K562 (cell line): ENCODE measurements at regions not wholly inside any gene's neighbourhood (a gene's known extent, or its start where the extent isn't known, plus 50 kb on each side); places are given as distances from the start of the nearest gene placed in this dataset.

Source experiments
- ATF7 ChIP-seq: fragments of 450-650 bp; IDR thresholded peaks from 2 replicates; pipeline ENCODE4 v1.7.1; 2014; ENCODE audit warnings: mild to moderate bottlenecking, moderate library complexity
- BRD9 ChIP-seq: fragments of 450-650 bp; IDR thresholded peaks from 2 replicates; pipeline ENCODE4 v1.6.1; 2018; ENCODE audit warnings: low read depth; ENCODE audit not compliant: partially characterized antibody
- CEBPG ChIP-seq, 3 experiments: fragments of 200-800 bp in 1 of 3; sonication (Bioruptor generic) in 1 of 3; sonication (generic) in 1 of 3; formaldehyde crosslinking in 1 of 3; IDR thresholded peaks in 2 of 3; conservative IDR thresholded peaks in 1 of 3; 2 replicates each; pipeline versions ENCODE4 v1.6.1 to v1.8.0; 2016 to 2022; ENCODE audit warnings: missing compliant biosample characterization in 2 of 3, missing genetic modification characterization in 2 of 3, mild to moderate bottlenecking in 1 of 3, missing genetic modification reagents in 1 of 3
- CTBP1 ChIP-seq: fragments of 450-650 bp; IDR thresholded peaks from 2 replicates; pipeline ENCODE4 v1.6.1; 2016; ENCODE audit warnings: borderline replicate concordance
- CXXC5 ChIP-seq: fragments of 250-450 bp; sonication (Bioruptor Pico); IDR thresholded peaks from 2 replicates; pipeline ENCODE4 v1.8.0; 2022; ENCODE audit warnings: inconsistent platforms, mild to moderate bottlenecking, moderate library complexity
- FOXK1 ChIP-seq: sonication (generic); formaldehyde crosslinking; IDR thresholded peaks from 2 replicates; pipeline ENCODE4 v1.8.0; 2022; ENCODE audit warnings: missing genetic modification reagents, mild to moderate bottlenecking, borderline replicate concordance
- GTF2A2 ChIP-seq: IDR thresholded peaks from 2 replicates; pipeline ENCODE4 v1.6.1; 2016; ENCODE audit warnings: mild to moderate bottlenecking, missing genetic modification characterization, missing compliant biosample characterization
- GTF2E2 ChIP-seq: fragments of 200-800 bp; sonication (Bioruptor generic); IDR thresholded peaks from 2 replicates; pipeline ENCODE4 v1.6.1; 2016; ENCODE audit warnings: missing genetic modification characterization, missing compliant biosample characterization
- ILK ChIP-seq: fragments of 450-650 bp; IDR thresholded peaks from 2 replicates; pipeline ENCODE4 v1.6.1; 2016; ENCODE audit warnings: missing genetic modification characterization, low read depth, mild to moderate bottlenecking, missing compliant biosample characterization, moderate library complexity, borderline replicate concordance
- KAT8 ChIP-seq: fragments of 450-650 bp; IDR thresholded peaks from 2 replicates; pipeline ENCODE4 v1.6.1; 2016; ENCODE audit warnings: low read depth, mild to moderate bottlenecking
- LEF1 ChIP-seq: fragments of 450-650 bp; IDR thresholded peaks from 2 replicates; pipeline ENCODE4 v1.6.1; 2016; ENCODE audit warnings: mild to moderate bottlenecking
- MAX ChIP-seq: sonication (generic); formaldehyde crosslinking; IDR thresholded peaks from 2 replicates; pipeline ENCODE4 v1.9.0; 2022; ENCODE audit warnings: mild to moderate bottlenecking, missing genetic modification reagents
- NFATC3 ChIP-seq: fragments of 450-650 bp; IDR thresholded peaks from 2 replicates; pipeline ENCODE4 v1.6.1; 2017; ENCODE audit warnings: mild to moderate bottlenecking
- NR4A1 ChIP-seq, 2 experiments: fragments of 250-450 bp in 1 of 2; fragments of 450-650 bp in 1 of 2; sonication (Bioruptor Pico) in 1 of 2; IDR thresholded peaks; 2 replicates each; pipeline versions ENCODE4 v1.4.0 to v1.6.1; 2016 to 2020; ENCODE audit warnings: mild to moderate bottlenecking in 2 of 2, missing compliant biosample characterization in 1 of 2, missing genetic modification characterization in 1 of 2, moderate library complexity in 1 of 2
- POLR2H ChIP-seq: IDR thresholded peaks from 2 replicates; pipeline ENCODE4 v1.6.1; 2016; ENCODE audit warnings: missing genetic modification characterization, low read depth, mild to moderate bottlenecking, control low read depth, missing compliant biosample characterization, moderate library complexity
- STAT5B ChIP-seq: fragments of 250-450 bp; sonication (Bioruptor Pico); IDR thresholded peaks from 2 replicates; pipeline ENCODE4 v1.8.0; 2021; ENCODE audit warnings: mild to moderate bottlenecking, inconsistent platforms
- TAL1 ChIP-seq: fragments of 450-650 bp; IDR thresholded peaks from 2 replicates; pipeline ENCODE4 v1.6.1; 2016; ENCODE audit warnings: mild to moderate bottlenecking
- TBL1XR1 ChIP-seq, 2 experiments: IDR thresholded peaks; 2 replicates each; pipeline ENCODE4 v1.6.1; 2012; ENCODE audit warnings: improper control_type of control experiment in 2 of 2, low read length in 2 of 2, mild to moderate bottlenecking in 1 of 2
- THRB ChIP-seq: fragments of 450-650 bp; formaldehyde crosslinking; conservative IDR thresholded peaks from 2 replicates; pipeline ENCODE4 v1.4.0; 2022; ENCODE audit warnings: mild to moderate bottlenecking, missing genetic modification characterization
- ZKSCAN8 ChIP-seq: fragments of 200-800 bp; sonication (Bioruptor generic); IDR thresholded peaks from 2 replicates; pipeline ENCODE4 v1.6.1; 2016; ENCODE audit warnings: missing genetic modification characterization, missing compliant biosample characterization
- ZNF431 ChIP-seq: sonication (generic); formaldehyde crosslinking; IDR thresholded peaks from 2 replicates; pipeline ENCODE4 v1.8.0; 2022; ENCODE audit warnings: mild to moderate bottlenecking, missing genetic modification reagents
- ZNF445 ChIP-seq: fragments of 250-450 bp; sonication (Bioruptor Pico); IDR thresholded peaks from 2 replicates; pipeline ENCODE4 v1.4.0; 2020; ENCODE audit warnings: low read depth, mild to moderate bottlenecking, moderate library complexity
- ZNF707 ChIP-seq: fragments of 250-450 bp; sonication (Bioruptor Pico); conservative IDR thresholded peaks from 2 replicates; pipeline ENCODE4 v1.8.0; 2022; ENCODE audit warnings: inconsistent platforms, mild to moderate bottlenecking, moderate library complexity
- ZSCAN32 ChIP-seq: fragments of 450-650 bp; formaldehyde crosslinking; IDR thresholded peaks from 2 replicates; pipeline ENCODE4 v1.4.0; 2020; ENCODE audit warnings: mild to moderate bottlenecking, moderate library complexity
- TF ChIP-seq, protein P1 (sequence below): fragments of 200-800 bp; sonication (Bioruptor generic); IDR thresholded peaks from 2 replicates; pipeline ENCODE4 v1.6.1; 2017; ENCODE audit warnings: missing genetic modification characterization, missing compliant biosample characterization

- TF ChIP-seq THRB (CRISPR knock-in tag) (0 out of 2 replicates have a peak, but pooled peaks have one; percentile 11), MAX (CRISPR knock-in tag) (no peak), TAL1 (peak; percentile 85), NR4A1 (CRISPR knock-in tag; IDR thresholded peaks at IDR 0.05) (no peak), NR4A1 (tag; IDR thresholded peaks at IDR 0.05) (peak; percentile 43; the same call in 1 of the 2 replicates), GTF2E2 (tag) (peak; percentile 69), ZKSCAN8 (CRISPR knock-in tag) (peak; percentile 42; the same call in 1 of the 2 replicates), KAT8 (no peak), TBL1XR1 (IDR thresholded peaks at IDR 0.05; ENCODE audit: low read length in 2 of 2) (peak in 1 of 2 experiments; percentile 76; a peak in 1 of 4 replicates), ZNF707 (CRISPR knock-in tag) (0 out of 2 replicates have a peak, but pooled peaks have one; percentile 6), LEF1 (peak; percentile 39; the same call in 1 of the 2 replicates), FOXK1 (no peak), CXXC5 (CRISPR knock-in tag) (peak; percentile 57), ZNF445 (CRISPR knock-in tag) (no peak), GTF2A2 (tag) (no peak), ILK (tag) (0 out of 2 replicates have a peak, but pooled peaks have one; percentile 27), ZSCAN32 (CRISPR knock-in tag) (peak; percentile 60; the same call in 1 of the 2 replicates), CEBPG (CRISPR knock-in tag; IDR thresholded peaks at IDR 0.05) (peak; percentile 85), CEBPG (tag; conservative IDR thresholded peaks at IDR 0.05 in 1 of 2, IDR thresholded peaks at IDR 0.05 in 1 of 2) (peak; percentile 65 to 96; a peak in 3 of 4 replicates), POLR2H (tag) (peak; percentile 67), NFATC3 (peak; percentile 60), BRD9 (peak; percentile 38), ZNF431 (CRISPR knock-in tag) (peak; percentile 23; the same call in 1 of the 2 replicates), CTBP1 (peak; percentile 73), STAT5B (CRISPR knock-in tag) (no peak), ATF7 (peak; percentile 90)
- TF ChIP-seq, protein P1, sequence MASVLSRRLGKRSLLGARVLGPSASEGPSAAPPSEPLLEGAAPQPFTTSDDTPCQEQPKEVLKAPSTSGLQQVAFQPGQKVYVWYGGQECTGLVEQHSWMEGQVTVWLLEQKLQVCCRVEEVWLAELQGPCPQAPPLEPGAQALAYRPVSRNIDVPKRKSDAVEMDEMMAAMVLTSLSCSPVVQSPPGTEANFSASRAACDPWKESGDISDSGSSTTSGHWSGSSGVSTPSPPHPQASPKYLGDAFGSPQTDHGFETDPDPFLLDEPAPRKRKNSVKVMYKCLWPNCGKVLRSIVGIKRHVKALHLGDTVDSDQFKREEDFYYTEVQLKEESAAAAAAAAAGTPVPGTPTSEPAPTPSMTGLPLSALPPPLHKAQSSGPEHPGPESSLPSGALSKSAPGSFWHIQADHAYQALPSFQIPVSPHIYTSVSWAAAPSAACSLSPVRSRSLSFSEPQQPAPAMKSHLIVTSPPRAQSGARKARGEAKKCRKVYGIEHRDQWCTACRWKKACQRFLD = peak; percentile 92
Measured at GRCh38 chr11:91904792-91905785, 319.5 kb upstream of the FAT3 start (continued).
